ENCODE measurements at regions not wholly inside any gene's neighbourhood (a gene's known extent, or its start where the extent isn't known, plus 50 kb on each side); places are given as distances from the start of the nearest gene placed in this dataset.

GRCh38 chr3:6041894-6042293 lies 819.0 kb upstream of the GRM7 start:
- TF ChIP-seq CTCF (IDR thresholded peaks at IDR 0.05 in 8 of 11, conservative IDR thresholded peaks at IDR 0.05 in 3 of 11) (no peak), POLR2AphosphoS5 (IDR thresholded peaks at IDR 0.05) (no peak), POLR2A (IDR thresholded peaks at IDR 0.05) (no peak)

All from spleen (tissue), 7 donors.